ENCODE measurements at regions not wholly inside any gene's neighbourhood (a gene's known extent, or its start where the extent isn't known, plus 50 kb on each side); places are given as distances from the start of the nearest gene placed in this dataset.

DNA sequence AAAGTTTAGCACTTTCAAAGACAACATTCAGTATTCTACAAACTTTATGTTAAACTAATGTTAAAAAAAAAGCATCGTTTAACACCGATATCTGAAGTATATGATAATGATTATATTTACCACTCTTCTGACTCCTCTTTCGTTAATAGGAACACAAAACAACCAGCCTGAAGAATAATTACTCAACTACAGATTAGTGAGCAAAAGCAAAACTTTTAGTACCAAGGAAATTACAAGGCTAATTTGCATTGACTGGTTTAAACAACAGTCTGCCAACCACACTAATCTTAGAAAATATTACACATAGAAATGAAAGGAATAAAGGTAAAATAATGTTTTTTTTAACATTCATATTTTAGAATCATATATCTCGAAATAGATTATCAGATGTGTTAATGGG is 500.7 kb downstream of the LMO4 start:
- FAIRE-seq (no peak), ATAC-seq (peak; percentile 53; the same call in 2 of the 3 replicates), DNase-seq (ENCODE audit: low read depth, low spot score) (no peak)
- H3K36me3 ChIP-seq (ENCODE audit: control insufficient read depth in 2 of 2, insufficient read depth in 2 of 2, low read length in 1 of 2): no peaks in the 10 kb centered on the region
- H3K4me3 ChIP-seq: no peak overlapping the region
- H3K4me1 ChIP-seq (ENCODE audit: control insufficient read depth, insufficient read depth, low read length): no peaks in the 10 kb centered on the region
- H3K9ac ChIP-seq (ENCODE audit: control insufficient read depth, insufficient read depth, low read length): no peak overlapping the region
- SMC1A ChIA-PET (ENCODE audit: uncharacterized antibody, unreplicated experiment): no interaction called here
- H3K27ac ChIP-seq (ENCODE audit: control insufficient read depth, insufficient read depth): no peak overlapping the region
- H4K20me1 ChIP-seq (ENCODE audit: control insufficient read depth, insufficient read depth): no peaks in the 10 kb centered on the region
- POLR2A ChIA-PET: no interaction called here
- H3K79me2 ChIP-seq (ENCODE audit: control insufficient read depth, insufficient read depth, low read length): no peaks in the 10 kb centered on the region
- no TSS peak for BruUV-seq (replicated peaks)
- in situ Hi-C loops (cut with MboI): no loop called here
- TF ChIP-seq PAX5 (IDR thresholded peaks at IDR 0.05; ENCODE audit: borderline replicate concordance, low read depth, low read length) (no peak), MTA2 (IDR thresholded peaks at IDR 0.05; ENCODE audit: low read depth) (0 out of 2 replicates have a peak, but pooled peaks have one; percentile 12)
- TF ChIP-seq, protein P1, sequence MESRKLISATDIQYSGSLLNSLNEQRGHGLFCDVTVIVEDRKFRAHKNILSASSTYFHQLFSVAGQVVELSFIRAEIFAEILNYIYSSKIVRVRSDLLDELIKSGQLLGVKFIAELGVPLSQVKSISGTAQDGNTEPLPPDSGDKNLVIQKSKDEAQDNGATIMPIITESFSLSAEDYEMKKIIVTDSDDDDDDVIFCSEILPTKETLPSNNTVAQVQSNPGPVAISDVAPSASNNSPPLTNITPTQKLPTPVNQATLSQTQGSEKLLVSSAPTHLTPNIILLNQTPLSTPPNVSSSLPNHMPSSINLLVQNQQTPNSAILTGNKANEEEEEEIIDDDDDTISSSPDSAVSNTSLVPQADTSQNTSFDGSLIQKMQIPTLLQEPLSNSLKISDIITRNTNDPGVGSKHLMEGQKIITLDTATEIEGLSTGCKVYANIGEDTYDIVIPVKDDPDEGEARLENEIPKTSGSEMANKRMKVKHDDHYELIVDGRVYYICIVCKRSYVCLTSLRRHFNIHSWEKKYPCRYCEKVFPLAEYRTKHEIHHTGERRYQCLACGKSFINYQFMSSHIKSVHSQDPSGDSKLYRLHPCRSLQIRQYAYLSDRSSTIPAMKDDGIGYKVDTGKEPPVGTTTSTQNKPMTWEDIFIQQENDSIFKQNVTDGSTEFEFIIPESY (IDR thresholded peaks at IDR 0.05): no peak
- H3K4me2 ChIP-seq (ENCODE audit: control insufficient read depth, insufficient read depth): no peak overlapping the region
- intact Hi-C loops (cut with micrococcal nuclease; ENCODE audit: unreplicated experiment): no loop called here
- no peaks in the 10 kb centered on the region for H3K27me3 ChIP-seq (replicated peaks in 1 of 2; ENCODE audit: control insufficient read depth in 2 of 2, insufficient read depth in 2 of 2, low read length in 1 of 2)
- CTCF ChIA-PET: interaction anchor here (1.2 kb wide), 1 partner anchor 15 kb away, joined by 3 read pairs; no protein-coding TSS in a partner anchor
- 0% methylated on average over 4 of the region's 4 CpGs for WGBS (ENCODE audit: insufficient coverage, insufficient replicate concordance, low lambda C conversion rate, missing lambda C conversion rate)
- peaks cover 3% of the 10 kb centered on the region; the same call in 1 of the 3 replicates for H3K9me3 ChIP-seq (replicated peaks; ENCODE audit: control insufficient read depth, insufficient read depth, low read length)
- no peak overlapping the region for H2AFZ ChIP-seq (ENCODE audit: control insufficient read depth, low read depth, low read length)
- RAD21 ChIA-PET (ENCODE audit: unreplicated experiment): interaction anchor here (0.9 kb wide), 1 partner anchor 124 kb away, joined by 3 read pairs; no protein-coding TSS in a partner anchor

DNA sequence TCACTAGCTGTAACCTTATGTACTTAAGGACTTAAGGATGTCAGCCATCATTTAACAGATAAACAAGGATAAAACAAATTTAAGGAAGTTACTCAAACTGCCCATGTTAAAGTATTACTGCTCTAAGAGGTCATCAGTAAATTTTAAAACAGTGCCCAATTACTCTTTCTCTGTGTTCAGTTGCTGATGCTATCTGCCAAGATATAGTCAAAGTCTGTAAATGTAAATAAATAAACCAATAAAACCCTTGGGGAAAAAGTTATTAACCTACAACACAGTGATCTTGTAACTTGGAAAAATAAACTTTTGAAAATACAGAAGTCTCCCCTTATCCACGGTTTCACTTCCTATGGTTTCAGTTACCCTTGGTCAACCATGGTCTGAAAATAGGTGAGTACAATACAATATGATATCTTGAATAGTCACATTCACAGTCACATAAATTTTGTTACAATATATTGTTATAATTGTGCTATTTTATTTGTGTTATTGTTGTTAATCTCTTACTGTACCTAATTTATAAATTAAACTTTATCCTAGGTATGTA is 501.8 kb downstream of the LMO4 start:
- TF ChIP-seq SPI1 (IDR thresholded peaks at IDR 0.05; ENCODE audit: borderline replicate concordance, insufficient read depth, low read depth, low read length): peak; percentile 36; the same call in 1 of the 2 replicates
- no peak for TF ChIP-seq POLR2A (IDR thresholded peaks at IDR 0.05; ENCODE audit: low read depth, low read length)
- ChIA-PET RAD21 (ENCODE audit: unreplicated experiment) (interaction anchor here (0.9 kb wide), 1 partner anchor 123 kb away, joined by 3 read pairs; no protein-coding TSS in a partner anchor), SMC1A (ENCODE audit: uncharacterized antibody, unreplicated experiment) (no interaction called here), CTCF (no interaction called here), POLR2A (no interaction called here)
- H3K36me3 ChIP-seq (ENCODE audit: control insufficient read depth in 2 of 2, insufficient read depth in 2 of 2, low read length in 1 of 2): no peaks in the 10 kb centered on the region
- BruUV-seq (replicated peaks): no TSS peak
- FAIRE-seq (no peak), DNase-seq (ENCODE audit: low read depth, low spot score) (no peak), ATAC-seq (no peak)
- no peaks in the 10 kb centered on the region for H4K20me1 ChIP-seq (ENCODE audit: control insufficient read depth, insufficient read depth)
- H2AFZ ChIP-seq (ENCODE audit: control insufficient read depth, low read depth, low read length): no peak overlapping the region
- 0% methylated on average over 1 of the region's 1 CpG for WGBS (ENCODE audit: insufficient coverage, insufficient replicate concordance, low lambda C conversion rate, missing lambda C conversion rate)
- no peak overlapping the region for H3K4me3 ChIP-seq
- H3K27ac ChIP-seq (ENCODE audit: control insufficient read depth, insufficient read depth): no peak overlapping the region
- in situ Hi-C loops (cut with MboI) (no loop called here), intact Hi-C loops (cut with micrococcal nuclease; ENCODE audit: unreplicated experiment) (no loop called here)
- H3K79me2 ChIP-seq (ENCODE audit: control insufficient read depth, insufficient read depth, low read length): no peaks in the 10 kb centered on the region
- no peaks in the 10 kb centered on the region for H3K4me1 ChIP-seq (ENCODE audit: control insufficient read depth, insufficient read depth, low read length)
- H3K9ac ChIP-seq (ENCODE audit: control insufficient read depth, insufficient read depth, low read length): no peak overlapping the region
- peaks cover 3% of the 10 kb centered on the region; the same call in 1 of the 3 replicates for H3K9me3 ChIP-seq (replicated peaks; ENCODE audit: control insufficient read depth, insufficient read depth, low read length)
- H3K4me2 ChIP-seq (ENCODE audit: control insufficient read depth, insufficient read depth): no peak overlapping the region
- H3K27me3 ChIP-seq (replicated peaks in 1 of 2; ENCODE audit: control insufficient read depth in 2 of 2, insufficient read depth in 2 of 2, low read length in 1 of 2): no peaks in the 10 kb centered on the region

Data from GM12878 (cell line).